Gastrocnemius medialis (tissue), 4 donors: ENCODE measurements at regions not wholly inside any gene's neighbourhood (a gene's known extent, or its start where the extent isn't known, plus 50 kb on each side); places are given as distances from the start of the nearest gene placed in this dataset.

Experiments
- POLR2A ChIP-seq, 2 donors: fragments of 450-650 bp; IDR thresholded peaks; one replicate each; pipeline ENCODE4 v1.6.1; 2017; ENCODE audit warnings: antibody characterized with exemption in 2 of 2, mild to moderate bottlenecking in 2 of 2, moderate library complexity in 2 of 2
- TF ChIP-seq, protein P1 (sequence below), 5 experiments: fragments of 450-650 bp in 3 of 5; fragments of 200-600 bp in 2 of 5; sonication (generic) in 2 of 5; IDR thresholded peaks in 4 of 5; conservative IDR thresholded peaks in 1 of 5; 1 replicate in 4 of 5; 2 replicates in 1 of 5; pipeline ENCODE4 v1.5.1; 2016 to 2019; ENCODE audit warnings: antibody characterized with exemption in 5 of 5, mild to moderate bottlenecking in 3 of 5, moderate library complexity in 3 of 5

DNA sequence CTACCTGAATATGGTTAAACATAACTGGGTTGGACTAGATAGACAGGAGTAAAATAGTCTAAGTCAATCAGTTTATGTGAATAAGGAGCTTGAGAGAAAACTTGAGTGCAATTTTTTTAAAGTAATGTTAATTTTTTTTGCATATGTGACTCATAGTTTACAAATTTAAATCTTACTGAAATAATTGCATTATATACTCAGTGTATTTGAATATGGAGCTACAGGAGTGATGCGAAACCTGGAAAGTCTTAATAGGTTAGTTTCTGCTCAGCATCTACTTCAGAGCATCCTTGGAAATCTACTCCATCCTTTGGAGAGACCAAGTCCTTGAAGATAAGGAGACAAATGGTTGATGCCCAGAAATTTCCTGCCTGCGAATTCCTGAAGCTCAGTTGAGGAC, 318.8 kb upstream of the NXPH2 start:
- no peak for TF ChIP-seq POLR2A (IDR thresholded peaks at IDR 0.05)
- TF ChIP-seq, protein P1, sequence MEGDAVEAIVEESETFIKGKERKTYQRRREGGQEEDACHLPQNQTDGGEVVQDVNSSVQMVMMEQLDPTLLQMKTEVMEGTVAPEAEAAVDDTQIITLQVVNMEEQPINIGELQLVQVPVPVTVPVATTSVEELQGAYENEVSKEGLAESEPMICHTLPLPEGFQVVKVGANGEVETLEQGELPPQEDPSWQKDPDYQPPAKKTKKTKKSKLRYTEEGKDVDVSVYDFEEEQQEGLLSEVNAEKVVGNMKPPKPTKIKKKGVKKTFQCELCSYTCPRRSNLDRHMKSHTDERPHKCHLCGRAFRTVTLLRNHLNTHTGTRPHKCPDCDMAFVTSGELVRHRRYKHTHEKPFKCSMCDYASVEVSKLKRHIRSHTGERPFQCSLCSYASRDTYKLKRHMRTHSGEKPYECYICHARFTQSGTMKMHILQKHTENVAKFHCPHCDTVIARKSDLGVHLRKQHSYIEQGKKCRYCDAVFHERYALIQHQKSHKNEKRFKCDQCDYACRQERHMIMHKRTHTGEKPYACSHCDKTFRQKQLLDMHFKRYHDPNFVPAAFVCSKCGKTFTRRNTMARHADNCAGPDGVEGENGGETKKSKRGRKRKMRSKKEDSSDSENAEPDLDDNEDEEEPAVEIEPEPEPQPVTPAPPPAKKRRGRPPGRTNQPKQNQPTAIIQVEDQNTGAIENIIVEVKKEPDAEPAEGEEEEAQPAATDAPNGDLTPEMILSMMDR (IDR thresholded peaks at IDR 0.05 in 4 of 5, conservative IDR thresholded peaks at IDR 0.05 in 1 of 5), result no peak
